GM23338 (cell line): ENCODE measurements at regions not wholly inside any gene's neighbourhood (a gene's known extent, or its start where the extent isn't known, plus 50 kb on each side); places are given as distances from the start of the nearest gene placed in this dataset.

ENCODE experiments used
- CREB1 ChIP-seq: fragments of 250-450 bp; sonication (Bioruptor Pico); IDR thresholded peaks from 2 replicates; pipeline ENCODE4 v1.5.0; 2020; ENCODE audit warnings: low read depth, mild to moderate bottlenecking, moderate library complexity
- EZH2phosphoT487 ChIP-seq: fragments of 200-600 bp; sonication (generic); IDR thresholded peaks from one replicate; pipeline ENCODE4 v1.8.1; 2018; ENCODE audit warnings: antibody characterized with exemption; ENCODE audit not compliant: unreplicated experiment
- POLR2AphosphoS5 ChIP-seq: IDR thresholded peaks from 2 replicates; pipeline ENCODE4 v1.6.1; 2016; ENCODE audit warnings: antibody characterized with exemption, low read depth
- ZNF114 ChIP-seq: fragments of 250-450 bp; sonication (Bioruptor Pico); IDR thresholded peaks from 2 replicates; pipeline ENCODE4 v1.5.0; 2020; ENCODE audit warnings: mild to moderate bottlenecking, moderate library complexity
- ZNF331 ChIP-seq: fragments of 250-450 bp; sonication (Bioruptor Pico); IDR thresholded peaks from 2 replicates; pipeline ENCODE4 v1.5.0; 2020; ENCODE audit warnings: low read depth, mild to moderate bottlenecking, moderate library complexity
- TF ChIP-seq, protein P1 (sequence below): fragments of 250-450 bp; sonication (Bioruptor Pico); IDR thresholded peaks from 2 replicates; pipeline ENCODE4 v1.5.0; 2020; ENCODE audit warnings: mild to moderate bottlenecking, moderate library complexity
- TF ChIP-seq, protein P2 (sequence below): IDR thresholded peaks from 2 replicates; pipeline ENCODE4 v1.6.1; 2016; ENCODE audit warnings: antibody characterized with exemption

DNA sequence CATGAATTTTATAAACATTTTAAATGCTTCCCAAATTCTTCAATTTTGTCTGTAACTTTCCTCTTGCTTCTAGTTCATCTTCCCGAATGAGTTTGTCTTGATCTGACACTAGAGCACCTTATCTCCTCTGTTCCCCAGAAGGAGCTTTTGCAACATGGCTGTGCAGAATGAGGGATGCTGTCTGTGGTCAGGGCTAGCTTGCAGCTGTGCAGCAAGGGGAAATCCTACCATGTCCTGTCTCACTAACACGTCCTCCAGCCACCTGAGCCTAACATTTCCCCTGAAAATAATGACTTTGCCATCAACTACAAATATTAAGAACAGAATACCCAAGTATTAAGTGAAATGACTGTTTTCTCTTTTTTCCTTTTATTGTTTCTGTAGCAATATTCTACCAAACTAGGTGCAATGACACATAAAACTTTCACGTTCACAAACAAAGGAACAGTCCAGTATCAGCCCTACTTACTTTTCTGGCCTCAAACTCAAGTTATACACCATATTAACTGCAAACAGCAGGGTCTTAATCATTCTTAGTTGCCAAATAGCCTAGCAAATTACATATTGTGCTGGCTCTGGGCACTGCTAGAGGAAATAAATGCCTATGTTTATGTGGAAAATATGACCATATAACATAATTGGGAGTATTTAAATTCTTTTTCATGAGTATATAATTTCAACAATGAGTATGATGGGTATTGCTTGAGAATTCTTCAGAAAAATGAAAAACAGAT lies 423.3 kb downstream of the CMPK2 start (continued):
- TF ChIP-seq, protein P1, sequence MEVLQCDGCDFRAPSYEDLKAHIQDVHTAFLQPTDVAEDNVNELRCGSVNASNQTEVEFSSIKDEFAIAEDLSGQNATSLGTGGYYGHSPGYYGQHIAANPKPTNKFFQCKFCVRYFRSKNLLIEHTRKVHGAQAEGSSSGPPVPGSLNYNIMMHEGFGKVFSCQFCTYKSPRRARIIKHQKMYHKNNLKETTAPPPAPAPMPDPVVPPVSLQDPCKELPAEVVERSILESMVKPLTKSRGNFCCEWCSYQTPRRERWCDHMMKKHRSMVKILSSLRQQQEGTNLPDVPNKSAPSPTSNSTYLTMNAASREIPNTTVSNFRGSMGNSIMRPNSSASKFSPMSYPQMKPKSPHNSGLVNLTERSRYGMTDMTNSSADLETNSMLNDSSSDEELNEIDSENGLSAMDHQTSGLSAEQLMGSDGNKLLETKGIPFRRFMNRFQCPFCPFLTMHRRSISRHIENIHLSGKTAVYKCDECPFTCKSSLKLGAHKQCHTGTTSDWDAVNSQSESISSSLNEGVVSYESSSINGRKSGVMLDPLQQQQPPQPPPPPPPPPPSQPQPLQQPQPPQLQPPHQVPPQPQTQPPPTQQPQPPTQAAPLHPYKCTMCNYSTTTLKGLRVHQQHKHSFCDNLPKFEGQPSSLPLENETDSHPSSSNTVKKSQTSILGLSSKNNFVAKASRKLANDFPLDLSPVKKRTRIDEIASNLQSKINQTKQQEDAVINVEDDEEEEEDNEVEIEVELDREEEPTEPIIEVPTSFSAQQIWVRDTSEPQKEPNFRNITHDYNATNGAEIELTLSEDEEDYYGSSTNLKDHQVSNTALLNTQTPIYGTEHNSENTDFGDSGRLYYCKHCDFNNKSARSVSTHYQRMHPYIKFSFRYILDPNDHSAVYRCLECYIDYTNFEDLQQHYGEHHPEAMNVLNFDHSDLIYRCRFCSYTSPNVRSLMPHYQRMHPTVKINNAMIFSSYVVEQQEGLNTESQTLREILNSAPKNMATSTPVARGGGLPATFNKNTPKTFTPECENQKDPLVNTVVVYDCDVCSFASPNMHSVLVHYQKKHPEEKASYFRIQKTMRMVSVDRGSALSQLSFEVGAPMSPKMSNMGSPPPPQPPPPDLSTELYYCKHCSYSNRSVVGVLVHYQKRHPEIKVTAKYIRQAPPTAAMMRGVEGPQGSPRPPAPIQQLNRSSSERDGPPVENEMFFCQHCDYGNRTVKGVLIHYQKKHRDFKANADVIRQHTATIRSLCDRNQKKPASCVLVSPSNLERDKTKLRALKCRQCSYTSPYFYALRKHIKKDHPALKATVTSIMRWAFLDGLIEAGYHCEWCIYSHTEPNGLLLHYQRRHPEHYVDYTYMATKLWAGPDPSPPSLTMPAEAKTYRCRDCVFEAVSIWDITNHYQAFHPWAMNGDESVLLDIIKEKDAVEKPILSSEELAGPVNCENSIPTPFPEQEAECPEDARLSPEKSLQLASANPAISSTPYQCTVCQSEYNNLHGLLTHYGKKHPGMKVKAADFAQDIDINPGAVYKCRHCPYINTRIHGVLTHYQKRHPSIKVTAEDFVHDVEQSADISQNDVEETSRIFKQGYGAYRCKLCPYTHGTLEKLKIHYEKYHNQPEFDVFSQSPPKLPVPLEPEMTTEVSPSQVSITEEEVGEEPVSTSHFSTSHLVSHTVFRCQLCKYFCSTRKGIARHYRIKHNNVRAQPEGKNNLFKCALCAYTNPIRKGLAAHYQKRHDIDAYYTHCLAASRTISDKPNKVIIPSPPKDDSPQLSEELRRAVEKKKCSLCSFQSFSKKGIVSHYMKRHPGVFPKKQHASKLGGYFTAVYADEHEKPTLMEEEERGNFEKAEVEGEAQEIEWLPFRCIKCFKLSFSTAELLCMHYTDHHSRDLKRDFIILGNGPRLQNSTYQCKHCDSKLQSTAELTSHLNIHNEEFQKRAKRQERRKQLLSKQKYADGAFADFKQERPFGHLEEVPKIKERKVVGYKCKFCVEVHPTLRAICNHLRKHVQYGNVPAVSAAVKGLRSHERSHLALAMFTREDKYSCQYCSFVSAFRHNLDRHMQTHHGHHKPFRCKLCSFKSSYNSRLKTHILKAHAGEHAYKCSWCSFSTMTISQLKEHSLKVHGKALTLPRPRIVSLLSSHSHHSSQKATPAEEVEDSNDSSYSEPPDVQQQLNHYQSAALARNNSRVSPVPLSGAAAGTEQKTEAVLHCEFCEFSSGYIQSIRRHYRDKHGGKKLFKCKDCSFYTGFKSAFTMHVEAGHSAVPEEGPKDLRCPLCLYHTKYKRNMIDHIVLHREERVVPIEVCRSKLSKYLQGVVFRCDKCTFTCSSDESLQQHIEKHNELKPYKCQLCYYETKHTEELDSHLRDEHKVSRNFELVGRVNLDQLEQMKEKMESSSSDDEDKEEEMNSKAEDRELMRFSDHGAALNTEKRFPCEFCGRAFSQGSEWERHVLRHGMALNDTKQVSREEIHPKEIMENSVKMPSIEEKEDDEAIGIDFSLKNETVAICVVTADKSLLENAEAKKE (CRISPR knock-in tag): no peak
- TF ChIP-seq POLR2AphosphoS5 (no peak), EZH2phosphoT487 (no peak), ZNF114 (CRISPR knock-in tag) (no peak), ZNF331 (CRISPR knock-in tag) (no peak), CREB1 (CRISPR knock-in tag) (no peak)
- TF ChIP-seq, protein P2, sequence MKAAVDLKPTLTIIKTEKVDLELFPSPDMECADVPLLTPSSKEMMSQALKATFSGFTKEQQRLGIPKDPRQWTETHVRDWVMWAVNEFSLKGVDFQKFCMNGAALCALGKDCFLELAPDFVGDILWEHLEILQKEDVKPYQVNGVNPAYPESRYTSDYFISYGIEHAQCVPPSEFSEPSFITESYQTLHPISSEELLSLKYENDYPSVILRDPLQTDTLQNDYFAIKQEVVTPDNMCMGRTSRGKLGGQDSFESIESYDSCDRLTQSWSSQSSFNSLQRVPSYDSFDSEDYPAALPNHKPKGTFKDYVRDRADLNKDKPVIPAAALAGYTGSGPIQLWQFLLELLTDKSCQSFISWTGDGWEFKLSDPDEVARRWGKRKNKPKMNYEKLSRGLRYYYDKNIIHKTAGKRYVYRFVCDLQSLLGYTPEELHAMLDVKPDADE: no peak
